Nephron progenitor cell (in vitro differentiated cells): ENCODE measurements at regions not wholly inside any gene's neighbourhood (a gene's known extent, or its start where the extent isn't known, plus 50 kb on each side); places are given as distances from the start of the nearest gene placed in this dataset.
A peak's percentile ranks its signal among the peaks of the same experiment; 100 is the strongest.

Experiments used
- DNase-seq: peaks from one replicate; pipeline ENCODE4 v3.0.0; 2021
- H3K27ac Mint-ChIP-seq: 2 replicates; pipeline ENCODE4 v1.8.0; 2021; ENCODE audit warnings: mild to moderate bottlenecking, moderate library complexity, mixed read lengths
- H3K27me3 Mint-ChIP-seq: 2 replicates; pipeline ENCODE4 v1.8.0; 2021; ENCODE audit warnings: mild to moderate bottlenecking, low read depth, mixed read lengths; ENCODE audit not compliant: poor library complexity
- H3K36me3 Mint-ChIP-seq: 2 replicates; pipeline ENCODE4 v1.8.0; 2021; ENCODE audit warnings: low read depth, mixed read lengths
- H3K4me1 Mint-ChIP-seq: 2 replicates; pipeline ENCODE4 v1.8.0; 2021; ENCODE audit warnings: mixed read lengths
- H3K4me3 Mint-ChIP-seq: 2 replicates; pipeline ENCODE4 v1.8.0; 2021; ENCODE audit warnings: mild to moderate bottlenecking, moderate library complexity, mixed read lengths
- H3K9me3 Mint-ChIP-seq: 2 replicates; pipeline ENCODE4 v1.8.0; 2021; ENCODE audit warnings: mild to moderate bottlenecking, moderate library complexity, mixed read lengths
- TF ChIP-seq, protein P1 (sequence below): fragments of 200-600 bp; sonication (generic); IDR thresholded peaks from 2 replicates; pipeline ENCODE4 v1.5.0; 2021; ENCODE audit warnings: antibody characterized with exemption

GRCh38 chr22:22767876-22768602 is 119.6 kb upstream of the IGLL5 start:
- TF ChIP-seq, protein P1, sequence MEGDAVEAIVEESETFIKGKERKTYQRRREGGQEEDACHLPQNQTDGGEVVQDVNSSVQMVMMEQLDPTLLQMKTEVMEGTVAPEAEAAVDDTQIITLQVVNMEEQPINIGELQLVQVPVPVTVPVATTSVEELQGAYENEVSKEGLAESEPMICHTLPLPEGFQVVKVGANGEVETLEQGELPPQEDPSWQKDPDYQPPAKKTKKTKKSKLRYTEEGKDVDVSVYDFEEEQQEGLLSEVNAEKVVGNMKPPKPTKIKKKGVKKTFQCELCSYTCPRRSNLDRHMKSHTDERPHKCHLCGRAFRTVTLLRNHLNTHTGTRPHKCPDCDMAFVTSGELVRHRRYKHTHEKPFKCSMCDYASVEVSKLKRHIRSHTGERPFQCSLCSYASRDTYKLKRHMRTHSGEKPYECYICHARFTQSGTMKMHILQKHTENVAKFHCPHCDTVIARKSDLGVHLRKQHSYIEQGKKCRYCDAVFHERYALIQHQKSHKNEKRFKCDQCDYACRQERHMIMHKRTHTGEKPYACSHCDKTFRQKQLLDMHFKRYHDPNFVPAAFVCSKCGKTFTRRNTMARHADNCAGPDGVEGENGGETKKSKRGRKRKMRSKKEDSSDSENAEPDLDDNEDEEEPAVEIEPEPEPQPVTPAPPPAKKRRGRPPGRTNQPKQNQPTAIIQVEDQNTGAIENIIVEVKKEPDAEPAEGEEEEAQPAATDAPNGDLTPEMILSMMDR: no peak
- peaks cover 65% of the 10 kb centered on the region for H3K27me3 Mint-ChIP-seq

GRCh38 chr22:22768885-22769284 is 118.7 kb upstream of the IGLL5 start:
- Mint-ChIP-seq H3K27ac (no peak overlapping the region), H3K36me3 (no peaks in the 10 kb centered on the region), H3K27me3 (peaks cover 62% of the 10 kb centered on the region), H3K9me3 (no peaks in the 10 kb centered on the region), H3K4me3 (no peak overlapping the region), H3K4me1 (no peaks in the 10 kb centered on the region)
- no peak for DNase-seq
- TF ChIP-seq, protein P1: no peak

More at GRCh38 chr22:22767876-22768602, 119.6 kb upstream of the IGLL5 start:
- Mint-ChIP-seq H3K36me3 (no peaks in the 10 kb centered on the region), H3K4me3 (no peak overlapping the region), H3K27ac (no peak overlapping the region), H3K4me1 (no peaks in the 10 kb centered on the region), H3K9me3 (no peaks in the 10 kb centered on the region)
- DNase-seq: no peak

DNA sequence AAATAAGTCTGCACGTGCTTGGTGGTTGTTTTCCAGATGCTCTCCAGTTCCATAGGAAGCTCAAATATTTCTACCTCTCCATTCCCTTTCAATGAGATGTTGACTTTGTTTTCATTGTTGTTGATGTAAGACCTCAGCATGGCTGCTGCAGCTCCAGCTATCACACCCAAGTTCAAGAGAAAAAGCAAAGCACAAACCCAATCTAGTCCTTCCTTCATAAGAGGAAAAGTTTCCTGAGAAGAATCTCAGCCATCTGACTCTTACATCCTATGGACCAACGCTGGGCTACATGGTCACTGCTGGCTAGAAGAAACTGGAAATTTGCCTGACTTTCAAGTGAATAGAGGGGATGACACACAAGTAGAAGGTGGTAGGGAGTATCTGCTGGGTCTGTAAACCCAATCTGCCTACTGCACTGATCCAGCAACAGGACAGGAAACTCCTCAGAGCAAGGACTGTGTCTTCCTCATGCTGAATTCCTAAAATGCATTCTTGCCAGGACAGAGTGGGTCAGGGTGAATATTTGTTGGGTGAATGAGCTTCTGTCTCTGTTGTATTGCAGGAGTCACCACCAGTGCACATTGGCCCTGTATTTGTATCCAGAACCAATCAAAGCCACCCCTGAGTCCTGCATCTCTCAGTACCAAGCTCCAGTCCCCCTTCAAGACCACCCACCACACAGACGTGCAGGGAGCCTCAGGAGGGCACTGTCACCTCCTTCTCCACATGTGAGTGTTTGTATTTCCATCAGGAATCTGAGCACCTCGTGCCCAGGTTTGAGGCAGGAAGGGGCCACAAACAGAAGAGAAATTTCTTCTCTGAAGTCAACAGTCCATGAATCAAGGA is 118.0 kb upstream of the IGLL5 start:
- TF ChIP-seq, protein P1: no peak
- no peak for DNase-seq
- Mint-ChIP-seq H3K36me3 (no peaks in the 10 kb centered on the region), H3K27me3 (peaks cover 58% of the 10 kb centered on the region), H3K4me1 (no peaks in the 10 kb centered on the region), H3K4me3 (no peak overlapping the region), H3K27ac (no peak overlapping the region), H3K9me3 (no peaks in the 10 kb centered on the region)

DNA sequence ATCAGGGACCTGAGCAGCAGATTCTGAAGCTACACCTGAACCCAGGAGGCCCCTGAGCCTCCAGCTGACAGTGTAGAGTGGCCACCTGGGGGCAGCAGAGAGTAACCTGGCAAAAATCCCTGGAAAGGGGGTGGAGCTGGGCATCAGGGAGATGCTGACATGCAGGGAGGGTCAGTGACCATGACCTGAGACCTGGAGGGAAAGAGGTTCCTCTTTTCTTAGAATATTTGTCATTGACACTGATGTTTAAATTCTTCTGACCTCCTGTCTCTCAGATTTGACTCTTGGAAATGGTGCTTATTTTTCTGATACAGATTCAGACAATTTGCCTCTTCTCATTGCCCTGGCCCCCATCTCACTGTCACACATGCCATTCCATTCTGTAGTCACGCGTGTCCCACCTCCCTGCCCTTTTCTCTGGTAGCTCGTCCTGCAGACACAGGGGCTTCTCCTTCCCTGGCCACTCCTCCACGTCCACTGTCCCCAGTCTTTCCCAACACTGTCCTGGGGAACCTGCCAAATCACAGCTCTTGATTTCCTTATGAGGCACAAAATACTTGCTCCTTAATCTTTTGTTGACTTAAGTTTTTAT is 117.2 kb upstream of the IGLL5 start:
- Mint-ChIP-seq H3K27me3 (peaks cover 58% of the 10 kb centered on the region), H3K4me3 (no peak overlapping the region), H3K27ac (no peak overlapping the region), H3K4me1 (no peaks in the 10 kb centered on the region), H3K36me3 (no peaks in the 10 kb centered on the region), H3K9me3 (no peaks in the 10 kb centered on the region)
- TF ChIP-seq, protein P1: peak; percentile 79
- DNase-seq: peak; percentile 81

DNA sequence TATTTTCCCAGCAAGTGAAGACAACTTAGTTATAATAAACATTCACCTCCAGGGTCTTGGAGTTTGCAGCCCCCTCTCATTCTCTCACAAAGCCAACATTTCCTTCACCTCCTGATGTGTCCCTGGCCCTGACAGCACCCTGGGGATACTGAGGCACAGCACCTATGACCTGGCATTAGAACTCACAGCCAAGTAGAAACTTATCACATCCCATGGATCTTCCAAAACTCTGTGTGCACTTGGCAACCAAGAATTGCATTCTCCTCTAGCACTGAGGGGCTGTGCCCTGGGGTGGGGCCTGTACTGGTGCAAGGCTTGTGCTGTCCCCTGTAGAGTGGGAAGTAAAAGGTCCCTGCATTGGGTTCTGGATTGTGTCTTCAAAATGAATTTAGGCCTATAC is 116.7 kb upstream of the IGLL5 start:
- H3K36me3 Mint-ChIP-seq: no peaks in the 10 kb centered on the region
- H3K27me3 Mint-ChIP-seq: peaks cover 62% of the 10 kb centered on the region
- H3K4me3 Mint-ChIP-seq: no peak overlapping the region
- H3K27ac Mint-ChIP-seq: no peak overlapping the region
- H3K9me3 Mint-ChIP-seq: no peaks in the 10 kb centered on the region
- no peak for DNase-seq
- TF ChIP-seq, protein P1: no peak
- H3K4me1 Mint-ChIP-seq: no peaks in the 10 kb centered on the region
